Smooth muscle cell (in vitro differentiated cells): ENCODE measurements at regions not wholly inside any gene's neighbourhood (a gene's known extent, or its start where the extent isn't known, plus 50 kb on each side); places are given as distances from the start of the nearest gene placed in this dataset.

ENCODE experiments used
- DNase-seq: peaks from one replicate; lab custom pipeline; 2025; ENCODE audit not compliant: unreplicated experiment; lab: John Stamatoyannopoulos, UW
- H2AFZ ChIP-seq: fragments of 200-600 bp; sonication (generic); 2 replicates; pipeline ENCODE4 v1.6.0; 2016; ENCODE audit warnings: antibody characterized with exemption, low read depth, mild to moderate bottlenecking
- H3F3A ChIP-seq: fragments of 200-600 bp; sonication (generic); 2 replicates; pipeline ENCODE4 v1.6.0; 2017; ENCODE audit warnings: antibody characterized with exemption, low read depth
- H3K27ac ChIP-seq: fragments of 200-600 bp; sonication (generic); 2 replicates; pipeline ENCODE4 v1.5.1; 2016; ENCODE audit warnings: low read depth, mild to moderate bottlenecking
- H3K27me3 ChIP-seq: fragments of 200-600 bp; sonication (generic); 2 replicates; pipeline ENCODE4 v1.6.1; 2016; ENCODE audit warnings: low read depth, mild to moderate bottlenecking
- H3K36me3 ChIP-seq: fragments of 200-600 bp; sonication (generic); 2 replicates; pipeline ENCODE4 v1.5.1; 2016; ENCODE audit warnings: low read depth
- H3K4me1 ChIP-seq: fragments of 200-600 bp; sonication (generic); 2 replicates; pipeline ENCODE4 v1.5.1; 2016; ENCODE audit warnings: low read depth
- H3K4me2 ChIP-seq: fragments of 200-600 bp; sonication (generic); 2 replicates; pipeline ENCODE4 v1.6.0; 2016; ENCODE audit warnings: mild to moderate bottlenecking
- H3K4me3 ChIP-seq: fragments of 200-600 bp; sonication (generic); 2 replicates; pipeline ENCODE4 v1.5.1; 2016; ENCODE audit warnings: mild to moderate bottlenecking
- H3K79me2 ChIP-seq: fragments of 200-600 bp; sonication (generic); 2 replicates; pipeline ENCODE4 v1.6.0; 2016; ENCODE audit warnings: low read depth, mild to moderate bottlenecking
- H3K9ac ChIP-seq: fragments of 200-600 bp; sonication (generic); 2 replicates; pipeline ENCODE4 v1.6.0; 2016; ENCODE audit warnings: low read depth
- H3K9me3 ChIP-seq: fragments of 200-600 bp; sonication (generic); replicated peaks from 2 replicates; pipeline ENCODE4 v1.5.1; 2016; ENCODE audit warnings: low read depth
- H4K20me1 ChIP-seq: fragments of 200-600 bp; sonication (generic); 2 replicates; pipeline ENCODE4 v1.6.0; 2016; ENCODE audit warnings: low read depth
- CTCF ChIP-seq: fragments of 200-600 bp; sonication (generic); IDR thresholded peaks from 2 replicates; pipeline ENCODE4 v1.5.1; 2017; ENCODE audit warnings: borderline replicate concordance, mild to moderate bottlenecking, antibody characterized with exemption; ENCODE audit not compliant: insufficient read depth, poor library complexity, severe bottlenecking
- WGBS: methylation state at CpG from one replicate; pipeline ENCODE4 v1.1.7; 2016; ENCODE audit warnings: low lambda C conversion rate; 5-methylcytosine and 5-hydroxymethylcytosine counted together

GRCh38 chr6:85273870-85274269 lies 176.0 kb upstream of the NT5E start:
- no peaks in the 10 kb centered on the region for H4K20me1 ChIP-seq
- TF ChIP-seq CTCF, result no peak
- no peaks in the 10 kb centered on the region for H3K9me3 ChIP-seq
- no peak overlapping the region for H3K9ac ChIP-seq
- H3K4me2 ChIP-seq, result no peak overlapping the region
- DNase-seq, result no peak
- no peaks in the 10 kb centered on the region for H3K27me3 ChIP-seq
- H3K4me3 ChIP-seq, result no peak overlapping the region
- no peak overlapping the region for H3K27ac ChIP-seq
- no peak overlapping the region for H2AFZ ChIP-seq
- no peaks in the 10 kb centered on the region for H3K79me2 ChIP-seq
- H3K36me3 ChIP-seq, result no peaks in the 10 kb centered on the region
- H3F3A ChIP-seq, result no peaks in the 10 kb centered on the region
- no peaks in the 10 kb centered on the region for H3K4me1 ChIP-seq

DNA sequence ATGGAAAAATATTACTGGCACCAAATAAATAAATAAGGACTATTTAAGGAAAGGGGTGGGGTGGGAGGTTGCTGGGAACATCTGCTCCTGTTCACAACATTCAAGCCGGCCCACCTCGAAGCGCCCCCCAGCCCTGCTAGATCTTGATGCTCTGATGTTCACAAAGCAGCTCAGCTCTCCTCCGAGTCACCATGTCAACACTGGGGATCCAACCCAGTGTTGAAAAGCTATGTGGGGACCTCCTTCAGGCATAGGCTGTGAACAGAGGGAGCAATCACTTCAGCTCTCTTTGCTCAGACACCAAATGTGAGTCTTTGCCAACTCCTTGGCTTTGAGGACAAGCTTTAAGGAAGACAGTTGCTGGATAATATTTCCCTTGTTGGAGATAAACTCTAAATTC lies 176.8 kb upstream of the NT5E start:
- H3K79me2 ChIP-seq, result no peaks in the 10 kb centered on the region

GRCh38 chr6:85272592-85272991 lies 177.3 kb upstream of the NT5E start:
- no peaks in the 10 kb centered on the region for H3F3A ChIP-seq
- no peak overlapping the region for H2AFZ ChIP-seq
- H3K79me2 ChIP-seq, result no peaks in the 10 kb centered on the region
- H3K27ac ChIP-seq, result no peak overlapping the region
- no peaks in the 10 kb centered on the region for H3K36me3 ChIP-seq
- H3K9ac ChIP-seq, result no peak overlapping the region
- no peaks in the 10 kb centered on the region for H3K9me3 ChIP-seq
- no peak overlapping the region for H3K4me3 ChIP-seq
- H3K27me3 ChIP-seq, result no peaks in the 10 kb centered on the region
- DNase-seq, result no peak
- H3K4me1 ChIP-seq, result no peaks in the 10 kb centered on the region
- TF ChIP-seq CTCF, result no peak
- no peak overlapping the region for H3K4me2 ChIP-seq
- WGBS, result 50% methylated on average over 3 of the region's 3 CpGs
- no peaks in the 10 kb centered on the region for H4K20me1 ChIP-seq

More for the DNA sequence above, 176.8 kb upstream of the NT5E start:
- H2AFZ ChIP-seq, result no peak overlapping the region
- no peak overlapping the region for H3K9ac ChIP-seq
- no peaks in the 10 kb centered on the region for H3K36me3 ChIP-seq
- H3K27ac ChIP-seq, result no peak overlapping the region
- H4K20me1 ChIP-seq, result no peaks in the 10 kb centered on the region
- 93% methylated on average over 4 of the region's 4 CpGs for WGBS
- no peak for TF ChIP-seq CTCF
- H3K9me3 ChIP-seq, result no peaks in the 10 kb centered on the region
- H3K4me1 ChIP-seq, result no peaks in the 10 kb centered on the region
- no peak overlapping the region for H3K4me2 ChIP-seq
- H3F3A ChIP-seq, result no peaks in the 10 kb centered on the region
- DNase-seq, result no peak
- H3K4me3 ChIP-seq, result no peak overlapping the region
- H3K27me3 ChIP-seq, result no peaks in the 10 kb centered on the region

DNA sequence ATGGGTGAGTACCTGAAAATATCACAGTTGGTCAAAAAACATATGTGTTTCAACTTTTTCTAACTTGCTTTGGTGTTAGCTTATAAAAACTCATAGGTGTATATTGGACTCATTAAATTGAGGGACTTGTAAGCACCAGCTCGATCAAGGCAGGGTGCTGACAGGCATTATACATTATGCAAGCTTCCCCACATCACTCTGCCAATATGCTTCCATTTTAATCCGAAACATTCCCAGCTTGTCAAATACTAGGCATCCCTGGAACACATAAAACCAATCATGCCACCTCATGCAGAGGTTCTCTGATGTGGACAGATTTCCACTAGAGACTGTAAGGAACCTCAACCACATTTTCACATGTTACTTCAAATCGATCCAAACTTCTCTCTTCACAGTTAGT lies 187.3 kb upstream of the NT5E start:
- H3K4me2 ChIP-seq, result no peak overlapping the region
- no peak overlapping the region for H3K9ac ChIP-seq
- DNase-seq, result no peak
- no peaks in the 10 kb centered on the region for H3K36me3 ChIP-seq
- H3F3A ChIP-seq, result no peaks in the 10 kb centered on the region
- no peak overlapping the region for H2AFZ ChIP-seq
- no peaks in the 10 kb centered on the region for H3K9me3 ChIP-seq
- no peaks in the 10 kb centered on the region for H3K27me3 ChIP-seq
- WGBS, result 82% methylated on average over 3 of the region's 3 CpGs
- TF ChIP-seq CTCF, result no peak
- no peak overlapping the region for H3K4me3 ChIP-seq
- no peaks in the 10 kb centered on the region for H4K20me1 ChIP-seq
- no peak overlapping the region for H3K27ac ChIP-seq
- no peaks in the 10 kb centered on the region for H3K4me1 ChIP-seq
- no peaks in the 10 kb centered on the region for H3K79me2 ChIP-seq
